Prostate gland (tissue), 2 donors: ENCODE measurements at regions not wholly inside any gene's neighbourhood (a gene's known extent, or its start where the extent isn't known, plus 50 kb on each side); places are given as distances from the start of the nearest gene placed in this dataset.

Experiments
- DNase-seq: peaks from one replicate; pipeline ENCODE4 v3.0.0-alpha.2; 2019; ENCODE audit warnings: low spot score
- H3K27ac ChIP-seq, 2 donors: fragments of 200-600 bp; sonication (generic); 2 replicates each; pipeline ENCODE4 v1.5.1; 2017 to 2019
- H3K27me3 ChIP-seq: fragments of 200-600 bp; sonication (generic); replicated peaks from 2 replicates; pipeline ENCODE4 v1.5.1; 2019; ENCODE audit not compliant: insufficient read depth
- H3K36me3 ChIP-seq, 2 donors: fragments of 200-600 bp; sonication (generic); 1 replicate in 1 of 2; 2 replicates in 1 of 2; pipeline versions ENCODE4 v1.5.1 to v1.8.1; 2017 to 2019
- H3K4me1 ChIP-seq: fragments of 200-600 bp; sonication (generic); replicated peaks from 2 replicates; pipeline ENCODE4 v1.5.1; 2019
- H3K4me3 ChIP-seq, 2 donors: fragments of 200-600 bp; sonication (generic); 2 replicates each; pipeline ENCODE4 v1.5.1; 2017 to 2019
- H3K9me3 ChIP-seq: fragments of 200-600 bp; sonication (generic); 2 replicates; pipeline ENCODE4 v1.5.1; 2017
- CTCF ChIP-seq, 4 experiments: fragments of 200-600 bp in 2 of 4; fragments of 450-650 bp in 2 of 4; sonication (generic) in 2 of 4; IDR thresholded peaks; 1 replicate in 3 of 4; 2 replicates in 1 of 4; pipeline ENCODE4 v1.5.1; 2016 to 2019; ENCODE audit warnings: antibody characterized with exemption in 4 of 4, mild to moderate bottlenecking in 2 of 4, moderate library complexity in 2 of 4
- POLR2A ChIP-seq: fragments of 450-650 bp; IDR thresholded peaks from one replicate; pipeline ENCODE4 v1.6.1; 2016; ENCODE audit warnings: antibody characterized with exemption, mild to moderate bottlenecking
- POLR2AphosphoS5 ChIP-seq: sonication (generic); formaldehyde crosslinking; IDR thresholded peaks from one replicate; pipeline ENCODE4 v1.6.1; 2017; ENCODE audit warnings: antibody characterized with exemption
- WGBS: methylation state at CpG from one replicate; pipeline ENCODE4 v1.1.5; 2018; 5-methylcytosine and 5-hydroxymethylcytosine counted together
- intact Hi-C: fragments of 100-400 bp; cut with DNase I; formaldehyde crosslinking; loops from one replicate; pipeline ENCODE4 v1.14.2; 2022

GRCh38 chr10:16116404-16117304 is 256.3 kb upstream of the MINDY3 start:
- WGBS: 62% methylated on average over 11 of the region's 11 CpGs
- no peak for DNase-seq

GRCh38 chr10:16117305-16117695 is 257.0 kb upstream of the MINDY3 start:
- Histone ChIP-seq H3K36me3 (no peaks in the 10 kb centered on the region), H3K27ac (no peak overlapping the region), H3K27me3 (no peaks in the 10 kb centered on the region), H3K9me3 (no peaks in the 10 kb centered on the region), H3K4me3 (no peak overlapping the region), H3K4me1 (no peaks in the 10 kb centered on the region)
- 88% methylated on average over 4 of the region's 4 CpGs for WGBS
- intact Hi-C loops: no loop called here
- no peak for DNase-seq
- no peak for TF ChIP-seq CTCF (IDR thresholded peaks at IDR 0.05)
- no peak for TF ChIP-seq POLR2A

More at GRCh38 chr10:16116404-16117304, 256.3 kb upstream of the MINDY3 start:
- Histone ChIP-seq H3K27ac (no peak overlapping the region), H3K9me3 (no peaks in the 10 kb centered on the region), H3K4me1 (no peaks in the 10 kb centered on the region), H3K27me3 (no peaks in the 10 kb centered on the region), H3K4me3 (no peak overlapping the region), H3K36me3 (no peaks in the 10 kb centered on the region)
- TF ChIP-seq POLR2AphosphoS5 (no peak), POLR2A (no peak), CTCF (IDR thresholded peaks at IDR 0.05) (peak in 1 of 4 experiments; percentile 19)
- intact Hi-C loops: no loop called here

- Histone ChIP-seq H3K4me1 (no peaks in the 10 kb centered on the region), H3K4me3 (no peak overlapping the region), H3K27me3 (no peaks in the 10 kb centered on the region), H3K27ac (no peak overlapping the region), H3K9me3 (no peaks in the 10 kb centered on the region), H3K36me3 (no peaks in the 10 kb centered on the region)
- TF ChIP-seq POLR2A (no peak), CTCF (IDR thresholded peaks at IDR 0.05) (no peak), POLR2AphosphoS5 (no peak)
- intact Hi-C loops: no loop called here
- DNase-seq: no peak
These were observed 259.1 kb upstream of the MINDY3 start for GRCh38 chr10:16119445-16119844.

- H3K4me1 ChIP-seq: no peaks in the 10 kb centered on the region
- no peak for DNase-seq
- intact Hi-C loops: no loop called here
- no peak overlapping the region for H3K4me3 ChIP-seq
- H3K9me3 ChIP-seq: no peaks in the 10 kb centered on the region
- no peaks in the 10 kb centered on the region for H3K27me3 ChIP-seq
- 90% methylated on average over 3 of the region's 3 CpGs for WGBS
- H3K27ac ChIP-seq: no peak overlapping the region
- H3K36me3 ChIP-seq: no peaks in the 10 kb centered on the region
- no peak for TF ChIP-seq POLR2AphosphoS5
- TF ChIP-seq CTCF (IDR thresholded peaks at IDR 0.05): no peak
- no peak for TF ChIP-seq POLR2A
These were observed 260.3 kb upstream of the MINDY3 start for GRCh38 chr10:16120563-16120962.

GRCh38 chr10:16141499-16141898 is 281.2 kb upstream of the MINDY3 start:
- Histone ChIP-seq H3K4me3 (no peak overlapping the region), H3K36me3 (no peaks in the 10 kb centered on the region), H3K27me3 (no peaks in the 10 kb centered on the region), H3K27ac (no peak overlapping the region), H3K9me3 (no peaks in the 10 kb centered on the region), H3K4me1 (no peaks in the 10 kb centered on the region)
- intact Hi-C loops: no loop called here
- no peak for TF ChIP-seq POLR2AphosphoS5
- no peak for TF ChIP-seq POLR2A
- no peak for TF ChIP-seq CTCF (IDR thresholded peaks at IDR 0.05)
- no peak for DNase-seq
- WGBS: 89% methylated on average over 2 of the region's 2 CpGs
